ENCODE measurements at regions not wholly inside any gene's neighbourhood (a gene's known extent, or its start where the extent isn't known, plus 50 kb on each side); places are given as distances from the start of the nearest gene placed in this dataset.
"Not testable (repeated sequence)": the region's sequence is repeated elsewhere in the genome, so short reads cannot be mapped to it uniquely, and the experiment has no call there.

DNA sequence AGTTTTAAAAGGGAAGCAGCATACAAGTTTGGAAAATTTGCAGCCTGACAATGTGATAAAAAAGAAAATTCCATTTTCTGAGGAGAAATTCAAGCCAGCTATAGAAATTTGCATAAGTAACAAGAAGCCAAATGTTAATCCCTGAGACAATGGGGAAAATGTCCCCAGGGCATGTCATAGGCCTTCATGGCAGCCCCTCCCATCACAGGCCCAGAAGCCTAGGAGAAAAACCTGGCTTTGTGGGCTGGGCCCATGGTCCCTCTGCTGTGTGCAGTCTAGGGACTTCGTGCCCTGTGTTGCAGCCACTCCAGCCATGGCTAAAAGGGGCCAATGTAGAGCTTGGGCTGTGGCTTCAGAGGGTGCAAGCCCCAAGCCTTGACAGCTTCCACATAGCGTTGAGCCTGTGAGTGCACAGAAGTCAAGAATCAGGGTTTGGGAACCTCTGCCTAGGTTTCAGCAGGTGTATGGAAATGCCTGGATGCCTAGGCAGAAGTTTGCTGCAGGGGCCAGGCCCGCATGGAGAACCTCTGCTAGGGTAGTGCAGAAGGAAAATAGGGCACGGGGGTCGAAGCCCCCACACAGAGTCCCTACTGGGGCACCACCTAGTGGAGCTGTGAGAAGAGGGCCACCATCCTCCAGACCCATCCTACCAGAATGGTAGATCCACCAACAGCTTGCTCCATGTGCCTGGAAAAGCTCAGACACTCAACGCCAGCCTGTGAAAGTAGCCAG lies 209.8 kb upstream of the ZRANB2 start:
- H3K36me3 ChIP-seq (ENCODE audit: insufficient read depth, low read length); CTCF ChIA-PET (ENCODE audit: partially characterized antibody); H3K4me1 Mint-ChIP-seq; DNase-seq; H3K4me3 ChIP-seq (ENCODE audit: low read length in 2 of 2); H3K27me3 ChIP-seq (ENCODE audit: insufficient read depth, low read length); POLR2A ChIA-PET (ENCODE audit: partially characterized antibody); H3K27me3 Mint-ChIP-seq; H3K4me1 ChIP-seq (ENCODE audit: insufficient read depth, low read length); H3K27ac ChIP-seq (ENCODE audit: low read depth, low read length); H3K36me3 Mint-ChIP-seq; H3K4me3 Mint-ChIP-seq; H3K9me3 ChIP-seq (ENCODE audit: control insufficient read depth in 1 of 2, low read length in 2 of 2); intact Hi-C loops (cut with micrococcal nuclease); H3K27ac Mint-ChIP-seq: not testable (repeated sequence)
- peaks cover 3 to 42% (median 16%) of the 10 kb centered on the region in 8 donors for H3K9me3 Mint-ChIP-seq

DNA sequence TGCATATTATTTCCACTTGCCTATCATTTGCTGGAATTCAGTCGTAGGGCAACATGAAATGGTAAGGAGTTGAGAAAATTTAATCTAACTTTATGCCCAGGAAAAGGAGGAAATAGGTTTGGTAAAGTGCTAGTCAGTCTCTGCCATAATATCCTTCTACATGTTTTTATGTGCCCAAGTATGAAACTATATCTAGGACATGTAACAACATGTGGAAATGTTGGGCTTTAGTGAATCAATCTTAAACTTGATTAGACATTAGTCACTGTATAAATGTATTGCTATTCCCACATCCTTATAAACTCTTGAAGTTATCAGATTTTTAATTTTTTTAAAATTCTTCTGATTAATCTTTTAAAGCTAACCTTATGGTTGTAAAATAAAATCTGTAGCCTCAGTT lies 204.7 kb upstream of the ZRANB2 start:
- ChIA-PET POLR2A (ENCODE audit: partially characterized antibody) (no interaction called here), CTCF (ENCODE audit: partially characterized antibody) (no interaction called here)
- intact Hi-C loops (cut with micrococcal nuclease), result no loop called here
- Histone ChIP-seq H3K4me3 (ENCODE audit: low read length in 2 of 2) (no peak overlapping the region), H3K9me3 (ENCODE audit: control insufficient read depth in 1 of 2, low read length in 2 of 2) (peaks cover 0 to 3% of the 10 kb centered on the region in 2 donors), H3K4me1 (ENCODE audit: insufficient read depth, low read length) (no peaks in the 10 kb centered on the region), H3K36me3 (ENCODE audit: insufficient read depth, low read length) (no peaks in the 10 kb centered on the region), H3K27ac (ENCODE audit: low read depth, low read length) (no peak overlapping the region), H3K27me3 (ENCODE audit: insufficient read depth, low read length) (no peaks in the 10 kb centered on the region)
- no peaks in the 10 kb centered on the region for H3K4me1 Mint-ChIP-seq
- no peak for DNase-seq
- no peak overlapping the region for H3K4me3 Mint-ChIP-seq
- H3K9me3 Mint-ChIP-seq, result peaks cover 2 to 31% (median 13%) of the 10 kb centered on the region in 8 donors
- no peak overlapping the region for H3K27ac Mint-ChIP-seq
- no peaks in the 10 kb centered on the region for H3K36me3 Mint-ChIP-seq
- no peaks in the 10 kb centered on the region for H3K27me3 Mint-ChIP-seq

DNA sequence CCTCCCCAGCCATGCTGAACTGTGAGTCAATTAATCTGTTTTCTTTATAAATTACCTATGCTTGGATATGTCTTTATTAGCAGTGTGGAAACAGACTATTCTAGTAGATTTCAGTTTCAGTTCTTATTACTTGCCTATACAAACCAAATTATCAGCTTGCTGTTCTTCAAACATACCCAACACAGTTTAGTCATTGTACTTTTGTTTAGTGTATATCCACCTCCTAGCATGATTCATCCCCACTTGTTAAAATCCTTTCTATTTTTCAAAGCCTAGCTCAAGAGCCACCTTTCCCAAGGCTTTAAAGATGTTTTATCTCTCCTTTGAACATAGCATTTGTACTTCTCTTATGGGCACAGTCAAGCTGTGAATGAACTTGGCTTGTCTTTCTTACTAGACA lies 195.6 kb upstream of the ZRANB2 start:
- Histone ChIP-seq H3K36me3 (ENCODE audit: insufficient read depth, low read length) (no peaks in the 10 kb centered on the region), H3K9me3 (ENCODE audit: control insufficient read depth in 1 of 2, low read length in 2 of 2) (no peaks in the 10 kb centered on the region), H3K27ac (ENCODE audit: low read depth, low read length) (no peak overlapping the region), H3K4me3 (ENCODE audit: low read length in 2 of 2) (no peak overlapping the region), H3K4me1 (ENCODE audit: insufficient read depth, low read length) (no peaks in the 10 kb centered on the region), H3K27me3 (ENCODE audit: insufficient read depth, low read length) (no peaks in the 10 kb centered on the region)
- Mint-ChIP-seq H3K36me3 (no peaks in the 10 kb centered on the region), H3K4me1 (no peaks in the 10 kb centered on the region), H3K4me3 (no peak overlapping the region), H3K27ac (no peak overlapping the region), H3K9me3 (peaks cover 0 to 12% (median 6%) of the 10 kb centered on the region in 8 donors), H3K27me3 (no peaks in the 10 kb centered on the region)
- intact Hi-C loops (cut with micrococcal nuclease), result no loop called here
- DNase-seq, result no peak
- POLR2A ChIA-PET (ENCODE audit: partially characterized antibody), result no interaction called here
- CTCF ChIA-PET (ENCODE audit: partially characterized antibody), result no interaction called here

DNA sequence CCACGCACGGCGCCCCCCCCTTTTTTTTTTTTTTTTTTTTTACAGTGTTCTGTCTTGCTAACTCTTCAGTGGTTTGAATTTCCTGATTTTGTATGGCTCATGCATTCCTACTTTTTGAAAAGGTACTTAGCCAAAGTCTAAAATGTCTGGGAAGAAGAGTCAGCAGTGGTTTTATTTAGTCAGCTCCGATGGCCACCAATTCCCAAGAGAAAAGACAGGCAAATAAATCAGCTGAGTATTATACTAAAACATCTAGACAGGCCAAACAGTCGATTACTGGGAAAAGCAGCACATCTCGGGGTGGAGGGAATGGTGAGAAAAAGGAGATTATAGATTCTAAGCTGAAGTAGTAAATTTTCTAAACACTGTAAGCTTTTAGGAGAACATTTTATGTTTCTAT lies 192.5 kb upstream of the ZRANB2 start:
- ChIA-PET CTCF (ENCODE audit: partially characterized antibody) (interaction anchor here (0.7 kb wide), 1 partner anchor 586 kb away, joined by 3 read pairs; no protein-coding TSS in a partner anchor), POLR2A (ENCODE audit: partially characterized antibody) (no interaction called here)
- no peak overlapping the region for H3K27ac ChIP-seq (ENCODE audit: low read depth, low read length)
- no peaks in the 10 kb centered on the region for H3K27me3 Mint-ChIP-seq
- no peak overlapping the region for H3K4me3 ChIP-seq (ENCODE audit: low read length in 2 of 2)
- H3K27ac Mint-ChIP-seq, result no peak overlapping the region
- H3K9me3 ChIP-seq (ENCODE audit: control insufficient read depth in 1 of 2, low read length in 2 of 2), result no peaks in the 10 kb centered on the region
- intact Hi-C loops (cut with micrococcal nuclease), result no loop called here
- no peak for DNase-seq
- H3K9me3 Mint-ChIP-seq, result peaks cover 0 to 16% (median 9%) of the 10 kb centered on the region in 8 donors
- no peaks in the 10 kb centered on the region for H3K36me3 ChIP-seq (ENCODE audit: insufficient read depth, low read length)
- H3K4me1 Mint-ChIP-seq, result no peaks in the 10 kb centered on the region
- no peak overlapping the region for H3K4me3 Mint-ChIP-seq
- H3K4me1 ChIP-seq (ENCODE audit: insufficient read depth, low read length), result no peaks in the 10 kb centered on the region
- H3K36me3 Mint-ChIP-seq, result no peaks in the 10 kb centered on the region
- H3K27me3 ChIP-seq (ENCODE audit: insufficient read depth, low read length), result no peaks in the 10 kb centered on the region

DNA sequence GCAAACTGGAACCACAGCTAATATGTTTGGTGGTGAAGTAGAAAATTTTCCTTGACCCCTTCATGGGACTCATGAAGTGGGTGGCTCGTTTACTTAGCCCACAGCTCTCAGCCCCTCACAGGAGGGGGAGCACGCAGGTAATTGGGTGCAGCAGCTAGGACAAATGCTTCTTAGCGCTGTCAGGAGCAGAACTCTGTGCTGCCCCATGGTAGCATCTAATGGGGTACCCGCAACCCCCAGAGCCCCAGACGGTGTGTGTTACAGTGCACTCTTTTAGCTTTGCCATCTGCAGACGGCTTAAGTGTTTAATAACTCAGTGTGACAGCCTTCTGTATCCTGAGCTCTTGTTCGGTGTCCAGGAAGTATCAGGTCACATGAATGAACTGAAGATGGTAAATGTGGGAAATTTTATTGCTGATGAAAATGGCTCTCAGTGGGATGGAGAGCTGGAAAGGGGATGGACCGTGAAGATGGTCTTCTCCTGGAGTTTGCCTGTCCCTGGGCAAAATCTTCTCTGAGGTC lies 189.6 kb upstream of the ZRANB2 start:
- H3K4me3 Mint-ChIP-seq, result no peak overlapping the region
- intact Hi-C loops (cut with micrococcal nuclease), result no loop called here
- H3K4me1 ChIP-seq (ENCODE audit: insufficient read depth, low read length), result no peaks in the 10 kb centered on the region
- ChIA-PET POLR2A (ENCODE audit: partially characterized antibody) (no interaction called here), CTCF (ENCODE audit: partially characterized antibody) (no interaction called here)
- H3K27me3 ChIP-seq (ENCODE audit: insufficient read depth, low read length), result no peaks in the 10 kb centered on the region
- H3K4me3 ChIP-seq (ENCODE audit: low read length in 2 of 2), result no peak overlapping the region
- H3K9me3 Mint-ChIP-seq, result peaks cover 2 to 16% (median 8%) of the 10 kb centered on the region in 8 donors
- H3K27me3 Mint-ChIP-seq, result no peaks in the 10 kb centered on the region
- H3K9me3 ChIP-seq (ENCODE audit: control insufficient read depth in 1 of 2, low read length in 2 of 2), result no peaks in the 10 kb centered on the region
- H3K36me3 Mint-ChIP-seq, result no peaks in the 10 kb centered on the region
- H3K27ac ChIP-seq (ENCODE audit: low read depth, low read length), result no peak overlapping the region
- DNase-seq, result no peak
- H3K4me1 Mint-ChIP-seq, result no peaks in the 10 kb centered on the region
- H3K36me3 ChIP-seq (ENCODE audit: insufficient read depth, low read length), result no peaks in the 10 kb centered on the region
- no peak overlapping the region for H3K27ac Mint-ChIP-seq

DNA sequence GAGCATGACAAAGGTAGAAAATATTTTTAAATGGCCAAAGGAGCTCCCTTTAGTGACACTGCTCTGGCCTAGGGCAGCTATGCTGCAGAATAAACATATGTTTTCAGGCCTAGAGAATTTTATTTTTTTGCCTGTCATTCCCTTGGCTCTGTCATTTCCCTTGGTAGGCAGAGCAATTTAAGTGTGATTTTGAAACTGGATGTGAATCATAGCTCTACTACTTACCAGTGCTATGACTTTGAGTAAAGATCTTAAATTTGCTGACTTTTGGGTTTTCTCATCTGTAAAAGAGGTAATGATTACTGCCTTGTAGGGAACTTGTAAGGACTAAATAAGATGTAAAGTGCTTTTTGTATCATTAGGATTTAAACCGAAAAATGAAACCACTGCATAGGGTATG lies 189.0 kb upstream of the ZRANB2 start:
- H3K36me3 ChIP-seq (ENCODE audit: insufficient read depth, low read length), result no peaks in the 10 kb centered on the region
- POLR2A ChIA-PET (ENCODE audit: partially characterized antibody), result no interaction called here

DNA sequence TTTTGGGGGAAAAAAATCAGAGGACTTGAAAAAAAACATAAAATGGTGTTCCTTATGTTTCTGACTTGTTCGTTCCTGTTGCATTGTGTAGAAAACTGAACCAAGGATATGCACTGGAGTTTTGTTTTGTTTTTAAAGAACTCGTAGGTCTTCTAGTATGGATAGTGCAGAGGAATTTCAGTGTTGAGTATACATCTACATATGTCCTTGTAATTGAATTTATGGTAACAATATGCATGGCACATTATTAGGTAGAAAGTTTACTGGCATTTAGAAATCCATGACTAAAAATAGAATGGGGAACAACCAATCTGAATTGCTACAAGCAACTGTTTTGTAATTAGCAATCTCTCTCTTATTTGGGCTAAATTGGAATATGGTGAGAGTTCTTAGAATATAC lies 188.3 kb upstream of the ZRANB2 start:
- Mint-ChIP-seq H3K4me1 (no peaks in the 10 kb centered on the region), H3K27me3 (no peaks in the 10 kb centered on the region), H3K36me3 (no peaks in the 10 kb centered on the region), H3K4me3 (no peak overlapping the region), H3K27ac (no peak overlapping the region), H3K9me3 (peaks cover 2 to 16% (median 8%) of the 10 kb centered on the region in 8 donors)
- no peak for DNase-seq
- Histone ChIP-seq H3K36me3 (ENCODE audit: insufficient read depth, low read length) (no peaks in the 10 kb centered on the region), H3K27ac (ENCODE audit: low read depth, low read length) (no peak overlapping the region), H3K4me1 (ENCODE audit: insufficient read depth, low read length) (no peaks in the 10 kb centered on the region), H3K9me3 (ENCODE audit: control insufficient read depth in 1 of 2, low read length in 2 of 2) (no peaks in the 10 kb centered on the region), H3K4me3 (ENCODE audit: low read length in 2 of 2) (no peak overlapping the region), H3K27me3 (ENCODE audit: insufficient read depth, low read length) (no peaks in the 10 kb centered on the region)
- intact Hi-C loops (cut with micrococcal nuclease), result no loop called here
- ChIA-PET CTCF (ENCODE audit: partially characterized antibody) (no interaction called here), POLR2A (ENCODE audit: partially characterized antibody) (no interaction called here)

More for the DNA sequence above, 189.0 kb upstream of the ZRANB2 start:
- Mint-ChIP-seq H3K27ac (no peak overlapping the region), H3K4me1 (no peaks in the 10 kb centered on the region), H3K4me3 (no peak overlapping the region), H3K27me3 (no peaks in the 10 kb centered on the region), H3K36me3 (no peaks in the 10 kb centered on the region), H3K9me3 (peaks cover 2 to 16% (median 8%) of the 10 kb centered on the region in 8 donors)
- intact Hi-C loops (cut with micrococcal nuclease), result no loop called here
- Histone ChIP-seq H3K27ac (ENCODE audit: low read depth, low read length) (no peak overlapping the region), H3K27me3 (ENCODE audit: insufficient read depth, low read length) (no peaks in the 10 kb centered on the region), H3K9me3 (ENCODE audit: control insufficient read depth in 1 of 2, low read length in 2 of 2) (no peaks in the 10 kb centered on the region), H3K4me3 (ENCODE audit: low read length in 2 of 2) (no peak overlapping the region), H3K4me1 (ENCODE audit: insufficient read depth, low read length) (no peaks in the 10 kb centered on the region)
- no peak for DNase-seq
- CTCF ChIA-PET (ENCODE audit: partially characterized antibody), result no interaction called here
